K562 (cell line): ENCODE measurements at regions not wholly inside any gene's neighbourhood (a gene's known extent, or its start where the extent isn't known, plus 50 kb on each side); places are given as distances from the start of the nearest gene placed in this dataset.

ENCODE experiments used
- ATAC-seq: fragments of 200-7000 bp; cut with Tn5 transposase; 3 replicates; pipeline ENCODE4 v1.9.1; 2020; ENCODE audit warnings: moderate library complexity
- BruUV-seq: library from RNA; stranded (reverse); fragments of 400-500 nt; replicated peaks from 2 replicates; lab custom pipeline; 2021; lab: Mats Ljungman, UMichigan
- CTCF ChIA-PET: fragments of 300-600 bp; formaldehyde crosslinking; extraction: SDS; loops from one replicate; lab custom pipeline; 2021; ENCODE audit warnings: low intra/inter-chr PET ratio; lab: Yijun Ruan, JAX
- POLR2A ChIA-PET: fragments of 300-600, 350-650 bp; sonication (Branson Sonifier 250); formaldehyde crosslinking; extraction: SDS; loops from one replicate; lab custom pipeline; 2021; ENCODE audit warnings: antibody characterized with exemption, inconsistent platforms; lab: Yijun Ruan, JAX
- DNase-seq, 4 experiments: peaks; one replicate each; pipeline versions ENCODE4 v3.0.0 to v3.0.0-alpha.2; 2011 to 2018; ENCODE audit warnings: low spot score in 3 of 4, mixed read lengths in 3 of 4; ENCODE audit errors: extremely low read depth in 1 of 4
- FAIRE-seq: peaks from 2 replicates; lab custom pipeline; 2011; peaks lifted over from hg19 to GRCh38; lab: Jason Lieb, UNC
- H2AFZ ChIP-seq: 2 replicates; pipeline ENCODE4 v1.6.0; 2011; ENCODE audit warnings: low read depth, low read length, control low read depth, inconsistent platforms
- H3K27ac ChIP-seq: fragments of 200-600 bp; 3 replicates; pipeline ENCODE4 v1.8.0; 2011; ENCODE audit warnings: low read depth, mild to moderate bottlenecking, control low read depth, inconsistent platforms, low read length, moderate library complexity, mixed read lengths; ENCODE audit errors: extremely low read depth
- H3K27me3 ChIP-seq, 2 experiments: fragments of 300-600 bp in 1 of 2; 2 replicates in 1 of 2; 3 replicates in 1 of 2; pipeline versions ENCODE4 v1.6.0 to v1.8.0; 2011; ENCODE audit warnings: inconsistent platforms in 2 of 2, low read length in 2 of 2, mild to moderate bottlenecking in 1 of 2, mixed read lengths in 1 of 2, moderate library complexity in 1 of 2; ENCODE audit not compliant: control insufficient read depth in 2 of 2, insufficient read depth in 2 of 2
- H3K36me3 ChIP-seq: fragments of 300-600 bp; 3 replicates; pipeline ENCODE4 v1.8.0; 2011; ENCODE audit warnings: mild to moderate bottlenecking, low read length, inconsistent platforms; ENCODE audit not compliant: control insufficient read depth, insufficient read depth
- H3K4me1 ChIP-seq, 2 experiments: fragments of 200-600 bp in 1 of 2; replicated peaks in 1 of 2; 2 replicates in 1 of 2; 3 replicates in 1 of 2; pipeline versions ENCODE4 v1.5.1 to v1.8.0; 2011; ENCODE audit warnings: inconsistent platforms in 2 of 2, low read length in 2 of 2, mild to moderate bottlenecking in 1 of 2, mixed read lengths in 1 of 2, moderate library complexity in 1 of 2; ENCODE audit not compliant: control insufficient read depth in 2 of 2, insufficient read depth in 2 of 2
- H3K4me2 ChIP-seq: 2 replicates; pipeline ENCODE4 v1.6.1; 2011; ENCODE audit warnings: low read length, control low read depth, inconsistent platforms, mixed read lengths; ENCODE audit not compliant: insufficient read depth
- H3K4me3 ChIP-seq: fragments of 200-600 bp; sonication (generic), shearing (Covaris generic); 2 replicates; pipeline ENCODE4 v1.5.1; 2016; ENCODE audit warnings: control low read depth, inconsistent platforms
- H3K79me2 ChIP-seq: fragments of 200-600 bp; 3 replicates; pipeline ENCODE4 v1.8.0; 2011; ENCODE audit warnings: low read length, inconsistent platforms; ENCODE audit not compliant: control insufficient read depth, insufficient read depth
- H3K9ac ChIP-seq, 2 experiments: 2 replicates each; pipeline versions ENCODE4 v1.6.0 to v1.6.1; 2011; ENCODE audit warnings: low read depth in 2 of 2, low read length in 2 of 2, control low read depth in 1 of 2, inconsistent platforms in 1 of 2, mild to moderate bottlenecking in 1 of 2, mixed read lengths in 1 of 2; ENCODE audit not compliant: insufficient read depth in 1 of 2
- H3K9me1 ChIP-seq: one replicate; pipeline ENCODE4 v1.6.0; 2011; ENCODE audit warnings: inconsistent platforms, mild to moderate bottlenecking, low read length, moderate library complexity; ENCODE audit not compliant: control insufficient read depth, insufficient read depth
- H3K9me3 ChIP-seq: replicated peaks from 2 replicates; pipeline ENCODE4 v1.5.1; 2011; ENCODE audit warnings: low read depth, low read length, inconsistent platforms; ENCODE audit not compliant: control insufficient read depth, insufficient read depth
- H4K20me1 ChIP-seq: replicated peaks from 2 replicates; pipeline ENCODE4 v1.6.1; 2011; ENCODE audit warnings: low read length, inconsistent platforms, mixed read lengths; ENCODE audit not compliant: control insufficient read depth, insufficient read depth
- BCOR ChIP-seq: fragments of 450-650 bp; IDR thresholded peaks from 2 replicates; pipeline ENCODE4 v1.6.1; 2016
- DDX20 ChIP-seq: fragments of 450-650 bp; IDR thresholded peaks from 2 replicates; pipeline ENCODE4 v1.6.1; 2016; ENCODE audit warnings: missing genetic modification characterization, low read depth, mild to moderate bottlenecking, missing compliant biosample characterization, moderate library complexity
- ETS2 ChIP-seq: IDR thresholded peaks from 2 replicates; pipeline ENCODE4 v1.6.1; 2016; ENCODE audit warnings: borderline replicate concordance, missing genetic modification characterization, mild to moderate bottlenecking, moderate library complexity, missing compliant biosample characterization; ENCODE audit not compliant: poor library complexity, severe bottlenecking
- FIP1L1 ChIP-seq: fragments of 200-400 bp; formaldehyde crosslinking; IDR thresholded peaks from 2 replicates; pipeline ENCODE4 v1.6.1; 2018; ENCODE audit warnings: mild to moderate bottlenecking, low read depth, low read length; ENCODE audit not compliant: poor library complexity, severe bottlenecking
- FOXJ3 ChIP-seq: sonication (generic); formaldehyde crosslinking; IDR thresholded peaks from 2 replicates; pipeline ENCODE4 v1.4.0; 2020; ENCODE audit warnings: mild to moderate bottlenecking, missing genetic modification reagents
- FOXK2 ChIP-seq, 2 experiments: fragments of 450-650 bp; IDR thresholded peaks in 1 of 2; conservative IDR thresholded peaks in 1 of 2; 2 replicates each; pipeline ENCODE4 v1.6.1; 2016; ENCODE audit warnings: low read depth in 2 of 2, mild to moderate bottlenecking in 1 of 2
- KDM2B ChIP-seq: fragments of 250-450 bp; sonication (Bioruptor Pico); IDR thresholded peaks from 2 replicates; pipeline ENCODE4 v1.8.0; 2021; ENCODE audit warnings: mild to moderate bottlenecking, moderate library complexity
- PHF8 ChIP-seq: fragments of 200-600 bp; sonication (generic); IDR thresholded peaks from 2 replicates; pipeline ENCODE4 v1.6.1; 2012; ENCODE audit warnings: mixed run types, mild to moderate bottlenecking, inconsistent platforms, low read length, moderate library complexity, borderline replicate concordance
- RBM15 ChIP-seq: fragments of 200-400 bp; formaldehyde crosslinking; IDR thresholded peaks from 2 replicates; pipeline ENCODE4 v1.6.1; 2018; ENCODE audit warnings: mild to moderate bottlenecking, low read length, moderate library complexity; ENCODE audit not compliant: insufficient read depth
- RFX5 ChIP-seq: IDR thresholded peaks from 2 replicates; pipeline ENCODE4 v1.6.1; 2011; ENCODE audit warnings: low read depth, mild to moderate bottlenecking, improper control_type of control experiment, low read length
- WGBS: fragments of 100-300 bp; shearing (Covaris generic); methylation state at CpG from one replicate; pipeline ENCODE4 v1.1.6; 2016; ENCODE audit warnings: low coverage, mixed read lengths; ENCODE audit not compliant: insufficient coverage; ENCODE audit errors: missing lambda C conversion rate; 5-methylcytosine and 5-hydroxymethylcytosine counted together
- in situ Hi-C: fragments of 300-500 bp; cut with MboI; formaldehyde crosslinking; loops from 4 replicates; pipeline ENCODE4 v1.15.0; 2018; ENCODE audit warnings: inconsistent platforms, mixed read lengths
- intact Hi-C: fragments of 100-400 bp; cut with micrococcal nuclease; formaldehyde crosslinking; loops from 2 replicates; pipeline ENCODE4 v1.14.2; 2022
- TF ChIP-seq, protein P1 (sequence below): fragments of 450-650 bp; formaldehyde crosslinking; IDR thresholded peaks from 2 replicates; pipeline ENCODE4 v1.4.0; 2020; ENCODE audit warnings: mild to moderate bottlenecking

DNA sequence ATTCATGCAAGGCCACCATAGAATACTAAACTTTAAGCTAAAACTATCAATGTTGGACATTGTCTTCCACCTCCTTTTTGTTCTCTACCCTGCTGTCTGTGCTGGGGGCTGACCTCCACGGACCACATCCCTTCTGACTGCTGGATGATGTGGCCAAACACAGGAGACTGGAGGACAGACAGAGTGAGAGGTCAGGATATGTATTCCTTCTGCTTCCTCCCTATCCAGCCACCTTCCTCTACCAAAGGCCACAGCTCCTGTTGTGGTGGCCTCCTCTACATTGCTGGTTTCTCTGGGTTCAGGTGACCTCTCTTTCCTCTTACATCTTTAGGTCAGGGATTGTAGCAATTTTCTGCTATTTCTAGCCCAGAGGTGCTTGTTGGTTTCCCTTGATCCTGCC, 148.1 kb downstream of the ACTBL2 start:
- ATAC-seq (no peak), FAIRE-seq (no peak), DNase-seq (no peak)
- intact Hi-C loops (no loop called here), in situ Hi-C loops (no loop called here)
- no peak overlapping the region for H2AFZ ChIP-seq
- WGBS: 0% methylated on average over 1 of the region's 1 CpG
- H3K4me3 ChIP-seq: no peak overlapping the region
- H3K27ac ChIP-seq: no peak overlapping the region
- H3K79me2 ChIP-seq: no peaks in the 10 kb centered on the region
- no peak overlapping the region for H3K9ac ChIP-seq
- TF ChIP-seq ETS2 (tag) (no peak), FIP1L1 (no peak), RFX5 (no peak), RBM15 (no peak), PHF8 (no peak), BCOR (no peak), DDX20 (tag) (no peak), KDM2B (no peak), FOXK2 (conservative IDR thresholded peaks at IDR 0.05 in 1 of 2, IDR thresholded peaks at IDR 0.05 in 1 of 2; ENCODE audit: low read depth in 2 of 2) (no peak), FOXJ3 (CRISPR knock-in tag) (no peak)
- TF ChIP-seq, protein P1, sequence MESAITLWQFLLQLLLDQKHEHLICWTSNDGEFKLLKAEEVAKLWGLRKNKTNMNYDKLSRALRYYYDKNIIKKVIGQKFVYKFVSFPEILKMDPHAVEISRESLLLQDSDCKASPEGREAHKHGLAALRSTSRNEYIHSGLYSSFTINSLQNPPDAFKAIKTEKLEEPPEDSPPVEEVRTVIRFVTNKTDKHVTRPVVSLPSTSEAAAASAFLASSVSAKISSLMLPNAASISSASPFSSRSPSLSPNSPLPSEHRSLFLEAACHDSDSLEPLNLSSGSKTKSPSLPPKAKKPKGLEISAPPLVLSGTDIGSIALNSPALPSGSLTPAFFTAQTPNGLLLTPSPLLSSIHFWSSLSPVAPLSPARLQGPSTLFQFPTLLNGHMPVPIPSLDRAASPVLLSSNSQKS (CRISPR knock-in tag): no peak
- no peak overlapping the region for H3K4me2 ChIP-seq
- H3K36me3 ChIP-seq: no peaks in the 10 kb centered on the region
- CTCF ChIA-PET: no interaction called here
- POLR2A ChIA-PET: interaction anchor here (0.6 to 1.3 kb wide), 4 partner anchors 9 to 250 kb away, joined by 3 to 5 read pairs (median 3); no protein-coding TSS in a partner anchor
- H3K9me1 ChIP-seq: no peaks in the 10 kb centered on the region
- no peaks in the 10 kb centered on the region for H4K20me1 ChIP-seq
- no peaks in the 10 kb centered on the region for H3K27me3 ChIP-seq
- H3K9me3 ChIP-seq: no peaks in the 10 kb centered on the region
- BruUV-seq: no TSS peak
- H3K4me1 ChIP-seq: no peaks in the 10 kb centered on the region
